ENCODE measurements at regions not wholly inside any gene's neighbourhood (a gene's known extent, or its start where the extent isn't known, plus 50 kb on each side); places are given as distances from the start of the nearest gene placed in this dataset.

- no peak for DNase-seq
- Mint-ChIP-seq H3K27ac (no peak overlapping the region), H3K27me3 (no peaks in the 10 kb centered on the region), H3K9me3 (no peaks in the 10 kb centered on the region), H3K4me3 (no peak overlapping the region), H3K36me3 (ENCODE audit: low read depth) (no peaks in the 10 kb centered on the region), H3K4me1 (ENCODE audit: low read depth) (no peaks in the 10 kb centered on the region)
Observed at GRCh38 chr2:71864085-71864484, 283.6 kb downstream of the CYP26B1 start.

GRCh38 chr2:71863396-71863795 is 284.3 kb downstream of the CYP26B1 start:
- H3K27me3 Mint-ChIP-seq, result no peaks in the 10 kb centered on the region
- no peaks in the 10 kb centered on the region for H3K4me1 Mint-ChIP-seq (ENCODE audit: low read depth)
- no peaks in the 10 kb centered on the region for H3K9me3 Mint-ChIP-seq
- H3K4me3 Mint-ChIP-seq, result no peak overlapping the region
- DNase-seq, result no peak
- no peak overlapping the region for H3K27ac Mint-ChIP-seq
- no peaks in the 10 kb centered on the region for H3K36me3 Mint-ChIP-seq (ENCODE audit: low read depth)

- no peaks in the 10 kb centered on the region for H3K4me1 Mint-ChIP-seq (ENCODE audit: low read depth)
- no peaks in the 10 kb centered on the region for H3K36me3 Mint-ChIP-seq (ENCODE audit: low read depth)
- H3K27me3 Mint-ChIP-seq, result no peaks in the 10 kb centered on the region
- no peak for DNase-seq
- no peaks in the 10 kb centered on the region for H3K9me3 Mint-ChIP-seq
- H3K4me3 Mint-ChIP-seq, result no peak overlapping the region
- no peak overlapping the region for H3K27ac Mint-ChIP-seq
Observed at GRCh38 chr2:71862921-71863320, 284.7 kb downstream of the CYP26B1 start.

- DNase-seq, result no peak
- Mint-ChIP-seq H3K9me3 (no peaks in the 10 kb centered on the region), H3K27ac (no peak overlapping the region), H3K27me3 (no peaks in the 10 kb centered on the region), H3K4me3 (no peak overlapping the region), H3K4me1 (ENCODE audit: low read depth) (no peaks in the 10 kb centered on the region), H3K36me3 (ENCODE audit: low read depth) (no peaks in the 10 kb centered on the region)
Observed at GRCh38 chr2:71861186-71862160, 286.2 kb downstream of the CYP26B1 start.

- DNase-seq, result no peak
- no peak overlapping the region for H3K4me3 Mint-ChIP-seq
- no peak overlapping the region for H3K27ac Mint-ChIP-seq
- H3K27me3 Mint-ChIP-seq, result no peaks in the 10 kb centered on the region
- no peaks in the 10 kb centered on the region for H3K4me1 Mint-ChIP-seq (ENCODE audit: low read depth)
- H3K36me3 Mint-ChIP-seq (ENCODE audit: low read depth), result no peaks in the 10 kb centered on the region
- peaks cover 2% of the 10 kb centered on the region for H3K9me3 Mint-ChIP-seq
Observed at GRCh38 chr2:71860381-71860926, 287.2 kb downstream of the CYP26B1 start.

- H3K27ac Mint-ChIP-seq, result no peak overlapping the region
- H3K27me3 Mint-ChIP-seq, result no peaks in the 10 kb centered on the region
- H3K4me1 Mint-ChIP-seq (ENCODE audit: low read depth), result no peaks in the 10 kb centered on the region
- H3K4me3 Mint-ChIP-seq, result no peak overlapping the region
- no peak for DNase-seq
- no peaks in the 10 kb centered on the region for H3K36me3 Mint-ChIP-seq (ENCODE audit: low read depth)
- H3K9me3 Mint-ChIP-seq, result peaks cover 3% of the 10 kb centered on the region
Observed at GRCh38 chr2:71859211-71859847, 288.3 kb downstream of the CYP26B1 start.

- no peaks in the 10 kb centered on the region for H3K36me3 Mint-ChIP-seq (ENCODE audit: low read depth)
- H3K27ac Mint-ChIP-seq, result no peak overlapping the region
- no peaks in the 10 kb centered on the region for H3K4me1 Mint-ChIP-seq (ENCODE audit: low read depth)
Observed at GRCh38 chr2:71858071-71858470, 289.6 kb downstream of the CYP26B1 start.

GRCh38 chr2:71857636-71858035 is 290.0 kb downstream of the CYP26B1 start:
- H3K4me1 Mint-ChIP-seq (ENCODE audit: low read depth), result no peaks in the 10 kb centered on the region
- H3K36me3 Mint-ChIP-seq (ENCODE audit: low read depth), result no peaks in the 10 kb centered on the region
- H3K9me3 Mint-ChIP-seq, result peaks cover 3% of the 10 kb centered on the region
- peaks cover 3% of the 10 kb centered on the region for H3K27me3 Mint-ChIP-seq
- H3K4me3 Mint-ChIP-seq, result no peak overlapping the region
- H3K27ac Mint-ChIP-seq, result no peak overlapping the region
- DNase-seq, result no peak

More at GRCh38 chr2:71858071-71858470, 289.6 kb downstream of the CYP26B1 start:
- Mint-ChIP-seq H3K9me3 (peaks cover 3% of the 10 kb centered on the region), H3K4me3 (no peak overlapping the region), H3K27me3 (no peaks in the 10 kb centered on the region)
- DNase-seq, result no peak

- H3K27me3 Mint-ChIP-seq, result peaks cover 3% of the 10 kb centered on the region
- no peaks in the 10 kb centered on the region for H3K4me1 Mint-ChIP-seq (ENCODE audit: low read depth)
- no peak overlapping the region for H3K27ac Mint-ChIP-seq
- no peak overlapping the region for H3K4me3 Mint-ChIP-seq
- peaks cover 3% of the 10 kb centered on the region for H3K9me3 Mint-ChIP-seq
- DNase-seq, result no peak
- H3K36me3 Mint-ChIP-seq (ENCODE audit: low read depth), result no peaks in the 10 kb centered on the region
Observed at GRCh38 chr2:71856773-71857525, 290.7 kb downstream of the CYP26B1 start.

GRCh38 chr2:71853858-71854257 is 293.8 kb downstream of the CYP26B1 start:
- H3K36me3 Mint-ChIP-seq (ENCODE audit: low read depth), result no peaks in the 10 kb centered on the region
- no peak overlapping the region for H3K4me3 Mint-ChIP-seq
- H3K9me3 Mint-ChIP-seq, result peaks cover 3% of the 10 kb centered on the region
- no peak overlapping the region for H3K27ac Mint-ChIP-seq
- H3K4me1 Mint-ChIP-seq (ENCODE audit: low read depth), result no peaks in the 10 kb centered on the region
- no peak for DNase-seq
- H3K27me3 Mint-ChIP-seq, result peaks cover 15% of the 10 kb centered on the region

- H3K27ac Mint-ChIP-seq, result no peak overlapping the region
- peaks cover 15% of the 10 kb centered on the region for H3K27me3 Mint-ChIP-seq
- H3K36me3 Mint-ChIP-seq (ENCODE audit: low read depth), result no peaks in the 10 kb centered on the region
- H3K9me3 Mint-ChIP-seq, result peaks cover 3% of the 10 kb centered on the region
- no peak overlapping the region for H3K4me3 Mint-ChIP-seq
- no peak for DNase-seq
- H3K4me1 Mint-ChIP-seq (ENCODE audit: low read depth), result no peaks in the 10 kb centered on the region
Observed at GRCh38 chr2:71852141-71852711, 295.4 kb downstream of the CYP26B1 start.

GRCh38 chr2:71851094-71851750 is 296.4 kb downstream of the CYP26B1 start:
- H3K4me3 Mint-ChIP-seq, result no peak overlapping the region
- H3K27me3 Mint-ChIP-seq, result peaks cover 15% of the 10 kb centered on the region
- no peak overlapping the region for H3K27ac Mint-ChIP-seq
- peaks cover 3% of the 10 kb centered on the region for H3K9me3 Mint-ChIP-seq
- H3K36me3 Mint-ChIP-seq (ENCODE audit: low read depth), result no peaks in the 10 kb centered on the region
- no peak for DNase-seq
- no peaks in the 10 kb centered on the region for H3K4me1 Mint-ChIP-seq (ENCODE audit: low read depth)

- no peaks in the 10 kb centered on the region for H3K36me3 Mint-ChIP-seq (ENCODE audit: low read depth)
- no peak overlapping the region for H3K27ac Mint-ChIP-seq
- no peaks in the 10 kb centered on the region for H3K9me3 Mint-ChIP-seq
- H3K4me1 Mint-ChIP-seq (ENCODE audit: low read depth), result no peaks in the 10 kb centered on the region
- H3K4me3 Mint-ChIP-seq, result no peak overlapping the region
- no peak for DNase-seq
- peaks cover 15% of the 10 kb centered on the region for H3K27me3 Mint-ChIP-seq
Observed at GRCh38 chr2:71850306-71850801, 297.3 kb downstream of the CYP26B1 start.
